HCT116 (cell line): ENCODE measurements at regions not wholly inside any gene's neighbourhood (a gene's known extent, or its start where the extent isn't known, plus 50 kb on each side); places are given as distances from the start of the nearest gene placed in this dataset.

ENCODE experiments used
- ATAC-seq: fragments of 200-7000 bp; cut with Tn5 transposase; 2 replicates; pipeline ENCODE4 v1.9.1; 2020; ENCODE audit warnings: mild to moderate bottlenecking, moderate library complexity
- BruUV-seq: library from RNA; stranded (reverse); fragments of 400-500 nt; replicated peaks from 2 replicates; lab custom pipeline; 2021; lab: Mats Ljungman, UMichigan
- CTCF ChIA-PET: fragments of 300-600 bp; sonication (Branson Sonifier 250); formaldehyde crosslinking; loops from one replicate; lab custom pipeline; 2021; ENCODE audit warnings: antibody characterized with exemption; lab: Charles Lee
- POLR2A ChIA-PET: fragments of 300-600, 350-600 bp; sonication (Branson Sonifier 250); formaldehyde crosslinking; loops from one replicate; lab custom pipeline; 2021; ENCODE audit warnings: antibody characterized with exemption; lab: Charles Lee
- RAD21 ChIA-PET, 2 experiments: fragments of 300-600 bp; sonication (Branson Sonifier 250); formaldehyde crosslinking; loops; one replicate each; lab custom pipeline; 2023; ENCODE audit warnings: low total read pairs in 2 of 2; ENCODE audit not compliant: uncharacterized antibody in 2 of 2, unreplicated experiment in 2 of 2, low non-redundant PET in 1 of 2; lab: Charles Lee
- DNase-seq: peaks from one replicate; pipeline ENCODE4 v3.0.0-alpha.2; 2010; ENCODE audit warnings: low read depth, low spot score
- H2AFZ ChIP-seq: fragments of 200-600 bp; shearing (Covaris generic), sonication (generic); 2 replicates; pipeline ENCODE4 v1.6.1; 2017; ENCODE audit warnings: low read depth, mixed run types, mixed read lengths, antibody characterized with exemption, low read length; ENCODE audit not compliant: poor library complexity, severe bottlenecking
- H3K27ac ChIP-seq: 2 replicates; pipeline ENCODE4 v1.5.1; 2012; ENCODE audit warnings: low read depth, low read length
- H3K27me3 ChIP-seq: fragments of 200-600 bp; sonication (generic); 2 replicates; pipeline ENCODE4 v1.6.1; 2016; ENCODE audit warnings: mixed run types, low read length, mixed read lengths; ENCODE audit not compliant: insufficient read depth
- H3K36me3 ChIP-seq, 2 experiments: fragments of 200-500 bp in 1 of 2; fragments of 200-600 bp in 1 of 2; sonication (Bioruptor generic) in 1 of 2; sonication (generic) in 1 of 2; 2 replicates each; pipeline versions ENCODE4 v1.5.1 to v1.6.1; 2014 to 2016; ENCODE audit warnings: low read length in 2 of 2, inconsistent platforms in 1 of 2, mixed read lengths in 1 of 2, mixed run types in 1 of 2; ENCODE audit not compliant: insufficient read depth in 2 of 2, control insufficient read depth in 1 of 2
- H3K4me1 ChIP-seq, 2 experiments: fragments of 200-600 bp in 1 of 2; sonication (generic) in 1 of 2; 2 replicates each; pipeline versions ENCODE4 v1.5.1 to v1.6.1; 2012 to 2017; ENCODE audit warnings: low read length in 2 of 2, inconsistent platforms in 1 of 2, mild to moderate bottlenecking in 1 of 2, mixed read lengths in 1 of 2, mixed run types in 1 of 2, moderate library complexity in 1 of 2; ENCODE audit not compliant: insufficient read depth in 2 of 2, control insufficient read depth in 1 of 2
- H3K4me2 ChIP-seq: fragments of 200-600 bp; sonication (generic); 2 replicates; pipeline ENCODE4 v1.6.1; 2017; ENCODE audit warnings: mixed run types, low read length, mixed read lengths
- H3K4me3 ChIP-seq, 2 experiments: fragments of 200-600 bp in 1 of 2; sonication (generic) in 1 of 2; replicated peaks in 1 of 2; 2 replicates each; pipeline ENCODE4 v1.5.1; 2011 to 2016; ENCODE audit warnings: low read length in 2 of 2, control low read depth in 1 of 2, low read depth in 1 of 2, mild to moderate bottlenecking in 1 of 2, mixed read lengths in 1 of 2, mixed run types in 1 of 2
- H3K79me2 ChIP-seq: fragments of 200-600 bp; sonication (generic); 2 replicates; pipeline ENCODE4 v1.6.1; 2017; ENCODE audit warnings: mild to moderate bottlenecking, mixed run types, low read length, moderate library complexity, mixed read lengths; ENCODE audit not compliant: insufficient read depth
- H3K9ac ChIP-seq: fragments of 200-600 bp; sonication (generic); 2 replicates; pipeline ENCODE4 v1.6.1; 2016; ENCODE audit warnings: low read length, mixed read lengths
- H3K9me2 ChIP-seq: fragments of 200-600 bp; sonication (generic), shearing (Covaris generic); 2 replicates; pipeline ENCODE4 v1.6.1; 2017; ENCODE audit warnings: mixed run types, mild to moderate bottlenecking, moderate library complexity; ENCODE audit not compliant: insufficient read depth
- H3K9me3 ChIP-seq, 2 experiments: fragments of 200-500 bp in 1 of 2; fragments of 200-600 bp in 1 of 2; sonication (Bioruptor generic) in 1 of 2; sonication (generic) in 1 of 2; 2 replicates each; pipeline ENCODE4 v1.6.1; 2014 to 2017; ENCODE audit warnings: low read length in 2 of 2, mixed read lengths in 2 of 2, inconsistent platforms in 1 of 2, low read depth in 1 of 2, mild to moderate bottlenecking in 1 of 2, mixed run types in 1 of 2, moderate library complexity in 1 of 2; ENCODE audit not compliant: control insufficient read depth in 1 of 2, insufficient read depth in 1 of 2
- H4K20me1 ChIP-seq: fragments of 200-600 bp; sonication (generic), shearing (Covaris generic); 2 replicates; pipeline ENCODE4 v1.6.1; 2017; ENCODE audit warnings: mixed run types, mild to moderate bottlenecking, moderate library complexity; ENCODE audit not compliant: insufficient read depth
- CBX3 ChIP-seq: IDR thresholded peaks from 2 replicates; pipeline ENCODE4 v1.6.1; 2012; ENCODE audit warnings: low read depth
- CEBPB ChIP-seq: IDR thresholded peaks from 2 replicates; pipeline ENCODE4 v1.6.1; 2012; ENCODE audit warnings: low read depth
- EGR1 ChIP-seq: IDR thresholded peaks from 2 replicates; pipeline ENCODE4 v1.6.1; 2012; ENCODE audit warnings: low read depth
- ELF1 ChIP-seq: IDR thresholded peaks from 2 replicates; pipeline ENCODE4 v1.6.1; 2012; ENCODE audit warnings: low read depth, borderline replicate concordance
- EZH2 ChIP-seq: fragments of 200-600 bp; sonication (generic); IDR thresholded peaks from 2 replicates; pipeline ENCODE4 v1.6.1; 2017; ENCODE audit warnings: antibody characterized with exemption, mixed run types
- EZH2phosphoT487 ChIP-seq: fragments of 200-600 bp; IDR thresholded peaks from 2 replicates; pipeline ENCODE4 v1.6.1; 2018; ENCODE audit warnings: antibody characterized with exemption, borderline replicate concordance
- FOSL1 ChIP-seq: IDR thresholded peaks from 2 replicates; pipeline ENCODE4 v1.6.1; 2012; ENCODE audit warnings: low read depth
- POLR2AphosphoS5 ChIP-seq: IDR thresholded peaks from 2 replicates; pipeline ENCODE4 v1.6.1; 2011; ENCODE audit warnings: mild to moderate bottlenecking, low read depth, low read length, moderate library complexity
- RAD21 ChIP-seq: IDR thresholded peaks from 2 replicates; pipeline ENCODE4 v1.6.1; 2012; ENCODE audit warnings: low read depth, mild to moderate bottlenecking
- SP1 ChIP-seq: IDR thresholded peaks from 2 replicates; pipeline ENCODE4 v1.6.1; 2012; ENCODE audit warnings: low read depth
- SRF ChIP-seq: IDR thresholded peaks from 2 replicates; pipeline ENCODE4 v1.6.1; 2012; ENCODE audit warnings: low read depth
- TCF7L2 ChIP-seq: IDR thresholded peaks from 2 replicates; pipeline ENCODE4 v1.7.0; 2011; ENCODE audit warnings: borderline replicate concordance, inconsistent platforms; ENCODE audit not compliant: insufficient read depth, insufficient read length; ENCODE audit errors: extremely low read depth
- YY1 ChIP-seq: IDR thresholded peaks from 2 replicates; pipeline ENCODE4 v1.6.1; 2011; ENCODE audit warnings: low read length, low read depth, moderate library complexity, mild to moderate bottlenecking; ENCODE audit not compliant: insufficient replicate concordance; ENCODE audit errors: extremely low read depth
- ZBTB33 ChIP-seq: IDR thresholded peaks from 2 replicates; pipeline ENCODE4 v1.6.1; 2011; ENCODE audit warnings: mild to moderate bottlenecking, low read length, moderate library complexity; ENCODE audit not compliant: insufficient replicate concordance; ENCODE audit errors: extremely low read depth
- ZFX ChIP-seq: fragments of 450-650 bp; IDR thresholded peaks from 2 replicates; pipeline ENCODE4 v1.6.1; 2017
- ZNF274 ChIP-seq: fragments of 200-500 bp; sonication (Bioruptor generic); IDR thresholded peaks from 2 replicates; pipeline ENCODE4 v1.6.1; 2014; ENCODE audit warnings: mild to moderate bottlenecking, low read depth, low read length, inconsistent platforms
- intact Hi-C: fragments of 100-400 bp; cut with micrococcal nuclease; formaldehyde crosslinking; loops from 2 replicates; pipeline ENCODE4 v1.10.0; 2022
- TF ChIP-seq, protein P1 (sequence below): IDR thresholded peaks from 2 replicates; pipeline ENCODE4 v1.6.1; 2012

DNA sequence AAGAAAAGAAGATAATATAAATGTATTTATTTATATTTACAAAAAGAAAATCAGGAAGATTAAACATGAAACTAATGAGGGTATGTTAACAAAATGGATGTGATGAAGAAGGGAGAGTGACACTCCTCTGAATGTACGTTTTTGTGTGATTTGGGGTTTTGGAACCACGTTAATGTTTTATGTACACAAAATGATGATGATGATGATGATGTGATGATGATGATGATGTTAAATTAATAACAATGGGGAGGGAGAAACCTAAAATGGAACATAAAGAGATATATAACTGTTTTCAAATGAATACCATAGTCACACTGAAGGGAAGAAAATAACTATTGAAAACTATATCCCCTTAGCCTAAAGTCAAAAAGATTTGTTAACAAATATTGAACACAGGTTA lies 143.1 kb downstream of the RCN1 start:
- TF ChIP-seq FOSL1, result no peak
- TF ChIP-seq ZBTB33, result no peak
- no peak for TF ChIP-seq ZFX
- no peak for TF ChIP-seq CEBPB
- TF ChIP-seq, protein P1, sequence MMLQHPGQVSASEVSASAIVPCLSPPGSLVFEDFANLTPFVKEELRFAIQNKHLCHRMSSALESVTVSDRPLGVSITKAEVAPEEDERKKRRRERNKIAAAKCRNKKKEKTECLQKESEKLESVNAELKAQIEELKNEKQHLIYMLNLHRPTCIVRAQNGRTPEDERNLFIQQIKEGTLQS, result no peak
- no peak for TF ChIP-seq POLR2AphosphoS5
- no peak for TF ChIP-seq ZNF274
- no peak for TF ChIP-seq TCF7L2
- H3K4me1 ChIP-seq, result no peaks in the 10 kb centered on the region
- H4K20me1 ChIP-seq, result no peaks in the 10 kb centered on the region
- intact Hi-C loops, result no loop called here
- no peak overlapping the region for H3K9ac ChIP-seq
- ChIA-PET POLR2A (no interaction called here), RAD21 (no interaction called here), CTCF (no interaction called here)
- no peak overlapping the region for H3K4me2 ChIP-seq
- H3K79me2 ChIP-seq, result no peaks in the 10 kb centered on the region
- no peaks in the 10 kb centered on the region for H3K27me3 ChIP-seq
- ATAC-seq, result no peak
- DNase-seq, result no peak
- no peaks in the 10 kb centered on the region for H3K9me3 ChIP-seq
- H2AFZ ChIP-seq, result no peak overlapping the region
- H3K36me3 ChIP-seq, result no peaks in the 10 kb centered on the region
- no peaks in the 10 kb centered on the region for H3K9me2 ChIP-seq
- H3K4me3 ChIP-seq, result no peak overlapping the region
- no TSS peak for BruUV-seq
- no peak overlapping the region for H3K27ac ChIP-seq

GRCh38 chr11:32244453-32244852 lies 153.6 kb downstream of the RCN1 start:
- Histone ChIP-seq H3K9me2 (no peaks in the 10 kb centered on the region), H3K4me2 (no peak overlapping the region), H3K4me3 (no peak overlapping the region), H3K9ac (no peak overlapping the region), H3K27ac (no peak overlapping the region), H2AFZ (no peak overlapping the region), H3K36me3 (no peaks in the 10 kb centered on the region), H3K79me2 (no peaks in the 10 kb centered on the region), H3K4me1 (no peaks in the 10 kb centered on the region), H3K27me3 (no peaks in the 10 kb centered on the region), H3K9me3 (no peaks in the 10 kb centered on the region), H4K20me1 (no peaks in the 10 kb centered on the region)
- BruUV-seq, result no TSS peak
- ChIA-PET RAD21 (no interaction called here), CTCF (interaction anchor here (1.4 kb wide), 1 partner anchor 13 kb away, joined by 7 read pairs; no protein-coding TSS in a partner anchor), POLR2A (no interaction called here)
- intact Hi-C loops, result no loop called here
- ATAC-seq (no peak), DNase-seq (no peak)
- TF ChIP-seq SP1 (no peak), ELF1 (no peak), POLR2AphosphoS5 (no peak), RAD21 (no peak), EZH2phosphoT487 (no peak), CEBPB (no peak), ZBTB33 (no peak), TCF7L2 (no peak), EZH2 (no peak), YY1 (no peak), EGR1 (no peak), CBX3 (no peak), ZFX (no peak), SRF (no peak)
